Activated naive CD4-positive, alpha-beta T cell treated with anti-CD3 and anti-CD28 coated beads, Interleukin-2, amount 50 U/mL, for 72 hours (primary cell): ENCODE measurements at regions not wholly inside any gene's neighbourhood (a gene's known extent, or its start where the extent isn't known, plus 50 kb on each side); places are given as distances from the start of the nearest gene placed in this dataset.
"Not testable (repeated sequence)": the region's sequence is repeated elsewhere in the genome, so short reads cannot be mapped to it uniquely, and the experiment has no call there.

Experiments used
- ATAC-seq, 2 donors: fragments of 150-1000 bp; cut with Tn5 transposase; 2 replicates each; pipeline ENCODE4 v1.10.0; 2021; ENCODE audit warnings: mild to moderate bottlenecking in 2 of 2, moderate library complexity in 2 of 2
- DNase-seq, 2 donors: peaks; one replicate each; pipeline ENCODE4 v3.0.0; 2021 to 2022; ENCODE audit warnings: low spot score in 2 of 2
- H3K27ac Mint-ChIP-seq, 2 donors: one replicate each; pipeline ENCODE4 v1.8.0; 2022; ENCODE audit warnings: mild to moderate bottlenecking in 2 of 2, mixed read lengths in 2 of 2
- H3K36me3 Mint-ChIP-seq, 2 donors: one replicate each; pipeline ENCODE4 v1.8.0; 2022; ENCODE audit warnings: mixed read lengths in 2 of 2
- H3K9me3 Mint-ChIP-seq, 2 donors: one replicate each; pipeline ENCODE4 v1.8.0; 2022; ENCODE audit warnings: mixed read lengths in 2 of 2

- Mint-ChIP-seq H3K27ac (no peak overlapping the region), H3K9me3 (no peaks in the 10 kb centered on the region), H3K36me3 (peaks cover 8 to 13% of the 10 kb centered on the region in 2 donors)
- no peak for ATAC-seq
- DNase-seq = no peak
These were observed 51.5 kb upstream of the IFNE start for GRCh38 chr9:21533597-21533996.

GRCh38 chr9:21535396-21535795, 53.3 kb upstream of the IFNE start:
- ATAC-seq (no peak), DNase-seq (no peak)
- Mint-ChIP-seq H3K9me3 (no peaks in the 10 kb centered on the region), H3K27ac (no peak overlapping the region), H3K36me3 (peaks cover 0 to 5% of the 10 kb centered on the region in 2 donors)

GRCh38 chr9:21542787-21543186, 60.7 kb upstream of the IFNE start:
- H3K27ac Mint-ChIP-seq = no peak overlapping the region
- peaks cover 0 to 13% of the 10 kb centered on the region in 2 donors for H3K36me3 Mint-ChIP-seq
- ATAC-seq (no peak), DNase-seq (no peak)
- peaks cover 4 to 12% of the 10 kb centered on the region in 2 donors for H3K9me3 Mint-ChIP-seq

- peaks cover 0 to 13% of the 10 kb centered on the region in 2 donors for H3K36me3 Mint-ChIP-seq
- ATAC-seq (no peak), DNase-seq (no peak)
- H3K27ac Mint-ChIP-seq = no peak overlapping the region
- peaks cover 4 to 12% of the 10 kb centered on the region in 2 donors for H3K9me3 Mint-ChIP-seq
These were observed 61.1 kb upstream of the IFNE start for GRCh38 chr9:21543187-21543586.

GRCh38 chr9:21543816-21544215, 61.7 kb upstream of the IFNE start:
- peaks cover 0 to 13% of the 10 kb centered on the region in 2 donors for H3K36me3 Mint-ChIP-seq
- not testable (repeated sequence) for ATAC-seq, H3K27ac Mint-ChIP-seq, DNase-seq
- H3K9me3 Mint-ChIP-seq = peaks cover 4 to 12% of the 10 kb centered on the region in 2 donors

- H3K9me3 Mint-ChIP-seq = peaks cover 4 to 12% of the 10 kb centered on the region in 2 donors
These were observed 64.8 kb upstream of the IFNE start for GRCh38 chr9:21546949-21547348.

GRCh38 chr9:21549251-21549765, 67.2 kb upstream of the IFNE start:
- no peak for ATAC-seq
- H3K9me3 Mint-ChIP-seq = peaks cover 0 to 6% of the 10 kb centered on the region in 2 donors

More at GRCh38 chr9:21546949-21547348, 64.8 kb upstream of the IFNE start:
- ATAC-seq (no peak), DNase-seq (no peak)
- Mint-ChIP-seq H3K27ac (no peak overlapping the region), H3K36me3 (peaks cover 0 to 13% of the 10 kb centered on the region in 2 donors)

GRCh38 chr9:21549890-21550289, 67.8 kb upstream of the IFNE start:
- Mint-ChIP-seq H3K36me3 (peaks cover 0 to under 1% of the 10 kb centered on the region in 2 donors), H3K9me3 (no peaks in the 10 kb centered on the region), H3K27ac (no peak overlapping the region)
- ATAC-seq (no peak), DNase-seq (no peak)

More at GRCh38 chr9:21549251-21549765, 67.2 kb upstream of the IFNE start:
- no peak for DNase-seq
- H3K27ac Mint-ChIP-seq = no peak overlapping the region
- H3K36me3 Mint-ChIP-seq = peaks cover 0 to 6% of the 10 kb centered on the region in 2 donors

- H3K27ac Mint-ChIP-seq = no peak overlapping the region
- DNase-seq (no peak), ATAC-seq (no peak)
- no peaks in the 10 kb centered on the region for H3K9me3 Mint-ChIP-seq
- H3K36me3 Mint-ChIP-seq = no peaks in the 10 kb centered on the region
These were observed 68.3 kb upstream of the IFNE start for GRCh38 chr9:21550392-21550791.

- Mint-ChIP-seq H3K36me3 (no peaks in the 10 kb centered on the region), H3K9me3 (no peaks in the 10 kb centered on the region), H3K27ac (no peak overlapping the region)
- DNase-seq (no peak), ATAC-seq (no peak)
These were observed 69.3 kb upstream of the IFNE start for GRCh38 chr9:21551401-21551800.

- no peak overlapping the region for H3K27ac Mint-ChIP-seq
- H3K9me3 Mint-ChIP-seq = no peaks in the 10 kb centered on the region
- no peak for ATAC-seq
- H3K36me3 Mint-ChIP-seq = no peaks in the 10 kb centered on the region
- no peak for DNase-seq
These were observed 70.4 kb upstream of the IFNE start for GRCh38 chr9:21552244-21553170.

GRCh38 chr9:21553441-21553840, 71.3 kb upstream of the IFNE start:
- H3K27ac Mint-ChIP-seq = no peak overlapping the region
- no peak for DNase-seq
- H3K9me3 Mint-ChIP-seq = no peaks in the 10 kb centered on the region
- ATAC-seq = no peak
- H3K36me3 Mint-ChIP-seq = peaks cover under 1% of the 10 kb centered on the region in 2 donors

GRCh38 chr9:21554813-21555212, 72.7 kb upstream of the IFNE start:
- Mint-ChIP-seq H3K9me3 (no peaks in the 10 kb centered on the region), H3K36me3 (peaks cover 7% of the 10 kb centered on the region in 2 donors), H3K27ac (no peak overlapping the region)
- ATAC-seq (no peak), DNase-seq (no peak)

GRCh38 chr9:21555911-21556310, 73.8 kb upstream of the IFNE start:
- Mint-ChIP-seq H3K27ac (no peak overlapping the region), H3K36me3 (peaks cover 7% of the 10 kb centered on the region in 2 donors), H3K9me3 (no peaks in the 10 kb centered on the region)
- ATAC-seq (no peak), DNase-seq (no peak)

GRCh38 chr9:21556581-21557427, 74.7 kb upstream of the IFNE start:
- DNase-seq (no peak), ATAC-seq (no peak)
- Mint-ChIP-seq H3K36me3 (peaks cover 7% of the 10 kb centered on the region in 2 donors), H3K9me3 (no peaks in the 10 kb centered on the region), H3K27ac (no peak overlapping the region)

- Mint-ChIP-seq H3K9me3 (no peaks in the 10 kb centered on the region), H3K27ac (no peak overlapping the region), H3K36me3 (peaks cover 7% of the 10 kb centered on the region in 2 donors)
- ATAC-seq (no peak), DNase-seq (no peak)
These were observed 75.3 kb upstream of the IFNE start for GRCh38 chr9:21557428-21557768.

GRCh38 chr9:21558079-21558478, 76.0 kb upstream of the IFNE start:
- Mint-ChIP-seq H3K36me3 (peaks cover 7% of the 10 kb centered on the region in 2 donors), H3K27ac (peak overlapping the region in 1 of 2 donors; percentile 84), H3K9me3 (no peaks in the 10 kb centered on the region)
- ATAC-seq (no peak), DNase-seq (no peak)
